ENCODE measurements at regions not wholly inside any gene's neighbourhood (a gene's known extent, or its start where the extent isn't known, plus 50 kb on each side); places are given as distances from the start of the nearest gene placed in this dataset.

DNA sequence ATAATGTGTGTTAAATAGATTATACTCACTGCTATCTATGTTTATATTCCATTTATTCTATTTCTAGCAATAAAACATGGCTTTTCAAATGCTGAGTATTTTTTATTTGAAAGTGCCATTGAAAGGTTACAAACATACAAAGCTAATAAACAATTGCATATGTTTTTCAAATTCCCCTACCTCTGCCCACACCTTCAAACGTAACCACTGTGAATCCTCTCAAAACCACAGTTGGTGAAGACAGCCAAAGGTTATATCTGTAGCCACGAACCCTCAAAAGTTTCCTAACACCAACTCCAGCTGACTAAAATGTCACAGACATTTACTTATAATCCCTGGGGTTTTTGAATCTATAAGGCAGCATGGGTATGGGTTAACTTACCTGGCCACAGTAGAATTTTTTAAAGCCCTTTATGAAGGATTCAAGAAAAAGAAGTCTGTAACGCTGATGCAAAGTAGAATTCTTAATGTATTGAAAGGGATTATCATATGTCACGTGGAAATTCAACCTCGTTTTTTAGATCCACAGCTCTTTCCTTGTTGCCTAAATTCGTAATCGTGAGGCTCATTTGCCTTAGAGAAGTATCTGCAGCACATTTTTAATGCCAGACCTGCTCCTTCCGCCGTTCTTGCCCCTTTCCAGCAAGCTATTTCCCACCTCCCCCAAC is 122.5 kb upstream of the ZC3H12C start:
- H3K27me3 ChIP-seq (ENCODE audit: control insufficient read depth, extremely low read depth, insufficient read depth, low read length), result no peaks in the 10 kb centered on the region
- dilution Hi-C loops (cut with MboI; ENCODE audit: extremely low pct_ligation_motif_present, low sequenced_read_pairs), result no loop called here

DNA sequence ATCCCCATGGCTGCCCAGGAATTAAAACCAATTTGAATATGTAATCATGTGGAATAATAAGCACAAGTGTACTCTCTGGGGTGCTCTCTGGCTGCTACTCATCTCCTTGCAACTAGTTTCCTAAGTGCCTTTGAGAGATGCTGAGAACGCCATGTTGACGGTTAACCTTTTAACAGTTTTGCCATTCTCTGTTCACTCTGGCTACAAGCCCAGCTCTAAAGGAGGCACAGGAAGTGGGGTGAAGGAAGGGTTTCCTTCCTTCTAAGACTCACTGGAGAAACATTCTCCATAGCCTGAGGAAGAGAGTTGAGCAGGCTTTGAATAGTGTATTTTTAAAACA is 122.0 kb upstream of the ZC3H12C start:
- no peak overlapping the region for H3K27ac ChIP-seq (ENCODE audit: control insufficient read depth, insufficient read depth, low read length)
- TF ChIP-seq EZH2 (IDR thresholded peaks at IDR 0.05; ENCODE audit: low read length), result no peak
- TF ChIP-seq, protein P1, sequence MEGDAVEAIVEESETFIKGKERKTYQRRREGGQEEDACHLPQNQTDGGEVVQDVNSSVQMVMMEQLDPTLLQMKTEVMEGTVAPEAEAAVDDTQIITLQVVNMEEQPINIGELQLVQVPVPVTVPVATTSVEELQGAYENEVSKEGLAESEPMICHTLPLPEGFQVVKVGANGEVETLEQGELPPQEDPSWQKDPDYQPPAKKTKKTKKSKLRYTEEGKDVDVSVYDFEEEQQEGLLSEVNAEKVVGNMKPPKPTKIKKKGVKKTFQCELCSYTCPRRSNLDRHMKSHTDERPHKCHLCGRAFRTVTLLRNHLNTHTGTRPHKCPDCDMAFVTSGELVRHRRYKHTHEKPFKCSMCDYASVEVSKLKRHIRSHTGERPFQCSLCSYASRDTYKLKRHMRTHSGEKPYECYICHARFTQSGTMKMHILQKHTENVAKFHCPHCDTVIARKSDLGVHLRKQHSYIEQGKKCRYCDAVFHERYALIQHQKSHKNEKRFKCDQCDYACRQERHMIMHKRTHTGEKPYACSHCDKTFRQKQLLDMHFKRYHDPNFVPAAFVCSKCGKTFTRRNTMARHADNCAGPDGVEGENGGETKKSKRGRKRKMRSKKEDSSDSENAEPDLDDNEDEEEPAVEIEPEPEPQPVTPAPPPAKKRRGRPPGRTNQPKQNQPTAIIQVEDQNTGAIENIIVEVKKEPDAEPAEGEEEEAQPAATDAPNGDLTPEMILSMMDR (optimal IDR thresholded peaks at IDR 0.05 in 1 of 3, IDR thresholded peaks at IDR 0.05 in 1 of 3, conservative IDR thresholded peaks at IDR 0.05 in 1 of 3; ENCODE audit: extremely low read depth in 1 of 3, insufficient read depth in 2 of 3, low read length in 3 of 3), result no peak
- FAIRE-seq, result peak; percentile 62
- H3K9ac ChIP-seq (ENCODE audit: control insufficient read depth, extremely low read depth, insufficient read depth, low read length), result no peak overlapping the region
- no peak for DNase-seq (ENCODE audit: low read depth, low spot score)
- no peaks in the 10 kb centered on the region for H3K9me1 ChIP-seq (ENCODE audit: control insufficient read depth, extremely low read depth, insufficient read depth, low read length)
- dilution Hi-C loops (cut with MboI; ENCODE audit: extremely low pct_ligation_motif_present, low sequenced_read_pairs), result no loop called here
- H3K4me1 ChIP-seq (ENCODE audit: control insufficient read depth, extremely low read depth, insufficient read depth, low read length), result peaks cover 10% of the 10 kb centered on the region
- no peak overlapping the region for H3K4me2 ChIP-seq (ENCODE audit: control insufficient read depth, extremely low read depth, insufficient read depth, low read depth, low read length)
- H3K9me3 ChIP-seq (ENCODE audit: control insufficient read depth, low read depth, low read length), result no peaks in the 10 kb centered on the region
- H2AFZ ChIP-seq (ENCODE audit: control insufficient read depth, low read length), result peak overlapping the region; percentile 36
- H3K36me3 ChIP-seq (ENCODE audit: control insufficient read depth in 2 of 2, extremely low read depth in 1 of 2, insufficient read depth in 2 of 2, low read length in 2 of 2), result no peaks in the 10 kb centered on the region
- no peaks in the 10 kb centered on the region for H3K79me2 ChIP-seq (ENCODE audit: control insufficient read depth, insufficient read depth, low read length)
- H3K27me3 ChIP-seq (ENCODE audit: control insufficient read depth, extremely low read depth, insufficient read depth, low read length), result no peaks in the 10 kb centered on the region
- no peaks in the 10 kb centered on the region for H4K20me1 ChIP-seq (ENCODE audit: control insufficient read depth, extremely low read depth, insufficient read depth, low read length)
- no peak overlapping the region for H3K4me3 ChIP-seq (ENCODE audit: control insufficient read depth in 2 of 3, extremely low read depth in 1 of 3, insufficient read depth in 2 of 3, low read depth in 1 of 3, low read length in 3 of 3)

More for the DNA sequence above, 122.5 kb upstream of the ZC3H12C start:
- FAIRE-seq (no peak), DNase-seq (ENCODE audit: low read depth, low spot score) (no peak)
- TF ChIP-seq, protein P1 (optimal IDR thresholded peaks at IDR 0.05 in 1 of 3, IDR thresholded peaks at IDR 0.05 in 1 of 3, conservative IDR thresholded peaks at IDR 0.05 in 1 of 3; ENCODE audit: extremely low read depth in 1 of 3, insufficient read depth in 2 of 3, low read length in 3 of 3), result no peak
- TF ChIP-seq EZH2 (IDR thresholded peaks at IDR 0.05; ENCODE audit: low read length), result no peak
- H4K20me1 ChIP-seq (ENCODE audit: control insufficient read depth, extremely low read depth, insufficient read depth, low read length), result no peaks in the 10 kb centered on the region
- no peak overlapping the region for H3K4me3 ChIP-seq (ENCODE audit: control insufficient read depth in 2 of 3, extremely low read depth in 1 of 3, insufficient read depth in 2 of 3, low read depth in 1 of 3, low read length in 3 of 3)
- H3K27ac ChIP-seq (ENCODE audit: control insufficient read depth, insufficient read depth, low read length), result no peak overlapping the region
- no peaks in the 10 kb centered on the region for H3K9me3 ChIP-seq (ENCODE audit: control insufficient read depth, low read depth, low read length)
- no peaks in the 10 kb centered on the region for H3K9me1 ChIP-seq (ENCODE audit: control insufficient read depth, extremely low read depth, insufficient read depth, low read length)
- no peak overlapping the region for H3K9ac ChIP-seq (ENCODE audit: control insufficient read depth, extremely low read depth, insufficient read depth, low read length)
- peak overlapping the region; percentile 36 for H2AFZ ChIP-seq (ENCODE audit: control insufficient read depth, low read length)
- H3K79me2 ChIP-seq (ENCODE audit: control insufficient read depth, insufficient read depth, low read length), result no peaks in the 10 kb centered on the region
- H3K4me1 ChIP-seq (ENCODE audit: control insufficient read depth, extremely low read depth, insufficient read depth, low read length), result peaks cover 10% of the 10 kb centered on the region
- H3K4me2 ChIP-seq (ENCODE audit: control insufficient read depth, extremely low read depth, insufficient read depth, low read depth, low read length), result no peak overlapping the region
- H3K36me3 ChIP-seq (ENCODE audit: control insufficient read depth in 2 of 2, extremely low read depth in 1 of 2, insufficient read depth in 2 of 2, low read length in 2 of 2), result no peaks in the 10 kb centered on the region
